GM23338 (cell line): ENCODE measurements at regions not wholly inside any gene's neighbourhood (a gene's known extent, or its start where the extent isn't known, plus 50 kb on each side); places are given as distances from the start of the nearest gene placed in this dataset.

Source experiments
- CREB1 ChIP-seq: fragments of 250-450 bp; sonication (Bioruptor Pico); IDR thresholded peaks from 2 replicates; pipeline ENCODE4 v1.5.0; 2020; ENCODE audit warnings: low read depth, mild to moderate bottlenecking, moderate library complexity
- CTCF ChIP-seq, 2 experiments: fragments of 200-600 bp in 1 of 2; sonication (generic) in 1 of 2; conservative IDR thresholded peaks; 2 replicates each; pipeline versions ENCODE4 v1.5.1 to v1.6.1; 2016 to 2017; ENCODE audit warnings: antibody characterized with exemption in 2 of 2, low read depth in 2 of 2, mild to moderate bottlenecking in 2 of 2, moderate library complexity in 1 of 2
- EZH2 ChIP-seq: fragments of 200-600 bp; sonication (generic); IDR thresholded peaks from one replicate; pipeline ENCODE4 v1.8.0; 2017; ENCODE audit warnings: antibody characterized with exemption, mild to moderate bottlenecking, low read depth; ENCODE audit not compliant: unreplicated experiment
- EZH2phosphoT487 ChIP-seq: fragments of 200-600 bp; sonication (generic); IDR thresholded peaks from one replicate; pipeline ENCODE4 v1.8.1; 2018; ENCODE audit warnings: antibody characterized with exemption; ENCODE audit not compliant: unreplicated experiment
- JUNB ChIP-seq: IDR thresholded peaks from one replicate; pipeline ENCODE4 v1.6.1; 2016; ENCODE audit warnings: antibody characterized with exemption; ENCODE audit not compliant: unreplicated experiment
- NANOG ChIP-seq: IDR thresholded peaks from 2 replicates; pipeline ENCODE4 v1.6.1; 2016; ENCODE audit warnings: antibody characterized with exemption, borderline replicate concordance
- POLR2AphosphoS5 ChIP-seq: IDR thresholded peaks from 2 replicates; pipeline ENCODE4 v1.6.1; 2016; ENCODE audit warnings: antibody characterized with exemption, low read depth
- REST ChIP-seq: IDR thresholded peaks from one replicate; pipeline ENCODE4 v1.6.1; 2018; ENCODE audit warnings: antibody characterized with exemption; ENCODE audit not compliant: unreplicated experiment
- ZNF114 ChIP-seq: fragments of 250-450 bp; sonication (Bioruptor Pico); IDR thresholded peaks from 2 replicates; pipeline ENCODE4 v1.5.0; 2020; ENCODE audit warnings: mild to moderate bottlenecking, moderate library complexity
- ZNF331 ChIP-seq: fragments of 250-450 bp; sonication (Bioruptor Pico); IDR thresholded peaks from 2 replicates; pipeline ENCODE4 v1.5.0; 2020; ENCODE audit warnings: low read depth, mild to moderate bottlenecking, moderate library complexity

- TF ChIP-seq CTCF (conservative IDR thresholded peaks at IDR 0.05; ENCODE audit: low read depth in 2 of 2) (no peak), EZH2 (no peak), EZH2phosphoT487 (no peak), POLR2AphosphoS5 (no peak), ZNF331 (CRISPR knock-in tag) (no peak), REST (no peak), JUNB (no peak), CREB1 (no peak), NANOG (no peak), ZNF114 (CRISPR knock-in tag) (no peak)
Measured at GRCh38 chr1:2885001-2885400, 83.5 kb upstream of the TTC34 start.
